Uterus (tissue), 3 donors: ENCODE measurements at regions not wholly inside any gene's neighbourhood (a gene's known extent, or its start where the extent isn't known, plus 50 kb on each side); places are given as distances from the start of the nearest gene placed in this dataset.

Experiments used
- DNase-seq, 2 donors: peaks; one replicate each; pipeline ENCODE4 v3.0.0-alpha.2; 2019 to 2020
- H3K27ac ChIP-seq, 2 donors: fragments of 200-600 bp; sonication (generic); 1 replicate in 1 of 2; 2 replicates in 1 of 2; pipeline ENCODE4 v1.5.1; 2016 to 2018
- H3K27me3 ChIP-seq, 2 donors: fragments of 200-600 bp; sonication (generic); one replicate each; pipeline ENCODE4 v1.5.1; 2018 to 2019; ENCODE audit warnings: control low read depth in 1 of 2
- H3K36me3 ChIP-seq, 2 donors: fragments of 200-600 bp; sonication (generic); one replicate each; pipeline ENCODE4 v1.5.1; 2019; ENCODE audit warnings: control low read depth in 1 of 2
- H3K4me1 ChIP-seq, 2 donors: fragments of 200-600 bp; sonication (generic); one replicate each; pipeline ENCODE4 v1.5.1; 2018 to 2019; ENCODE audit warnings: control low read depth in 1 of 2
- H3K4me3 ChIP-seq, 2 donors: fragments of 200-600 bp; sonication (generic); 1 replicate in 1 of 2; 2 replicates in 1 of 2; pipeline ENCODE4 v1.5.1; 2018 to 2019; ENCODE audit warnings: mild to moderate bottlenecking in 1 of 2
- H3K9me3 ChIP-seq, 2 donors: fragments of 200-600 bp; sonication (generic); one replicate each; pipeline ENCODE4 v1.5.1; 2019; ENCODE audit warnings: control low read depth in 1 of 2
- POLR2A ChIP-seq, 2 donors: fragments of 450-650 bp; IDR thresholded peaks; one replicate each; pipeline ENCODE4 v1.6.1; 2016; ENCODE audit warnings: antibody characterized with exemption in 2 of 2, mild to moderate bottlenecking in 1 of 2, moderate library complexity in 1 of 2
- intact Hi-C: fragments of 100-400 bp; cut with DNase I; formaldehyde crosslinking; loops from one replicate; pipeline ENCODE4 v1.15.1; 2023; ENCODE audit warnings: low total_unique reads
- TF ChIP-seq, protein P1 (sequence below), 4 experiments: fragments of 200-600 bp in 2 of 4; fragments of 450-650 bp in 2 of 4; sonication (generic) in 2 of 4; IDR thresholded peaks; one replicate each; pipeline ENCODE4 v1.5.1; 2016 to 2019; ENCODE audit warnings: antibody characterized with exemption in 4 of 4, mild to moderate bottlenecking in 2 of 4, moderate library complexity in 1 of 4
- donor health status: DM: yes; HTN: yes; CAD: no.

DNA sequence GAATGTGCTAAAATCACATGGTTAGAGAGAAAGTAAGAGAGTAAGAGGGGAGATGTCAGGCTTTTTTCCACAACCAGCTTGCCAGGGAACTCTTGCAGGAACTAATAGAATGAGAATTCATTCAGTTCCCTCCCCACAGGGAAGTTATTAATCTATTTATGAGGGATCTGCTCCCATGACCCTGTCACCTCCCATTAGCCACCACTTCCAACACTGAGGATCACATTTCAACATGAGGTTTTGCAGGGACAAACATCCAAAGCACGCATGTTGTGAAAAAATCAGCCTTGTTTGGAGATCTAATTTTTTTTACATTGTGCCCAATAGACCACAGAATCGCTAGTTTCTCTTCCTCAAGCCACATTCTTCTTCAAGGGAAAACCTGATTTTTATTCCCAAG, 904.0 kb downstream of the TBL1XR1 start:
- H3K4me1 ChIP-seq = no peaks in the 10 kb centered on the region

DNA sequence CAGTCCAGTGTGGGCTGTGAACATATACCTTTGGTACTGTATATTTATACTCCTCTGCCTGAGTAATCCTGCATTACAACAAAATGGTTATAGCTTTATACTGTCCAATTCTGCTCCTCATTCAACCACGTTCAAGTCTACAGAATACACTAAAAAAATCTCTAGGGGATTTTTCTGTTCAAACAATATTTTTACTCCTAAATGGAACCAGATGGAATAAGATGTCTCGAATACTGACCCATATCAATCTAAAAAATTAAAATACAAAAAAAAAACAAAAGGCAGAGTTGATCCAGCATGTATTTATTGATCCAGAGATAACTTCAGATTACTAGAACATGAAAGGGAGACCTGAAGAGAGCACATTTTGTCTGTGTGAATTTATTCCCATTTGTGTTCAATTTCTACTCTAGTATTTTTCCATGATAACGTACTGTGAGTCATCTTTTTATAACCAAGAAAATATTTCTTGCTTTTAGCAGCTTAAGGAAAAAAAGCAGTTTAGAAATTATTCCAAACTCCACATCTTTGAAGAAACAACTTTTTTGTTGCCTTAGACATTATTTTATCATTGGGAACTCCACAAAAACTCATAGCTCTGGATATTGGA, 910.7 kb downstream of the TBL1XR1 start:
- no peaks in the 10 kb centered on the region for H3K9me3 ChIP-seq
- no peak overlapping the region for H3K27ac ChIP-seq
- DNase-seq = no peak
- H3K27me3 ChIP-seq = no peaks in the 10 kb centered on the region
- TF ChIP-seq, protein P1, sequence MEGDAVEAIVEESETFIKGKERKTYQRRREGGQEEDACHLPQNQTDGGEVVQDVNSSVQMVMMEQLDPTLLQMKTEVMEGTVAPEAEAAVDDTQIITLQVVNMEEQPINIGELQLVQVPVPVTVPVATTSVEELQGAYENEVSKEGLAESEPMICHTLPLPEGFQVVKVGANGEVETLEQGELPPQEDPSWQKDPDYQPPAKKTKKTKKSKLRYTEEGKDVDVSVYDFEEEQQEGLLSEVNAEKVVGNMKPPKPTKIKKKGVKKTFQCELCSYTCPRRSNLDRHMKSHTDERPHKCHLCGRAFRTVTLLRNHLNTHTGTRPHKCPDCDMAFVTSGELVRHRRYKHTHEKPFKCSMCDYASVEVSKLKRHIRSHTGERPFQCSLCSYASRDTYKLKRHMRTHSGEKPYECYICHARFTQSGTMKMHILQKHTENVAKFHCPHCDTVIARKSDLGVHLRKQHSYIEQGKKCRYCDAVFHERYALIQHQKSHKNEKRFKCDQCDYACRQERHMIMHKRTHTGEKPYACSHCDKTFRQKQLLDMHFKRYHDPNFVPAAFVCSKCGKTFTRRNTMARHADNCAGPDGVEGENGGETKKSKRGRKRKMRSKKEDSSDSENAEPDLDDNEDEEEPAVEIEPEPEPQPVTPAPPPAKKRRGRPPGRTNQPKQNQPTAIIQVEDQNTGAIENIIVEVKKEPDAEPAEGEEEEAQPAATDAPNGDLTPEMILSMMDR (IDR thresholded peaks at IDR 0.05) = no peak
- no peak for TF ChIP-seq POLR2A (IDR thresholded peaks at IDR 0.05)
- no peaks in the 10 kb centered on the region for H3K36me3 ChIP-seq
- intact Hi-C loops = no loop called here
- no peak overlapping the region for H3K4me3 ChIP-seq
- peaks cover 0 to 5% of the 10 kb centered on the region in 2 donors for H3K4me1 ChIP-seq

More for the DNA sequence above, 904.0 kb downstream of the TBL1XR1 start:
- Histone ChIP-seq H3K27me3 (no peaks in the 10 kb centered on the region), H3K27ac (no peak overlapping the region), H3K36me3 (no peaks in the 10 kb centered on the region), H3K9me3 (no peaks in the 10 kb centered on the region), H3K4me3 (no peak overlapping the region)
- intact Hi-C loops = no loop called here
- DNase-seq = no peak
- TF ChIP-seq POLR2A (IDR thresholded peaks at IDR 0.05) = no peak
- TF ChIP-seq, protein P1 (IDR thresholded peaks at IDR 0.05) = no peak

DNA sequence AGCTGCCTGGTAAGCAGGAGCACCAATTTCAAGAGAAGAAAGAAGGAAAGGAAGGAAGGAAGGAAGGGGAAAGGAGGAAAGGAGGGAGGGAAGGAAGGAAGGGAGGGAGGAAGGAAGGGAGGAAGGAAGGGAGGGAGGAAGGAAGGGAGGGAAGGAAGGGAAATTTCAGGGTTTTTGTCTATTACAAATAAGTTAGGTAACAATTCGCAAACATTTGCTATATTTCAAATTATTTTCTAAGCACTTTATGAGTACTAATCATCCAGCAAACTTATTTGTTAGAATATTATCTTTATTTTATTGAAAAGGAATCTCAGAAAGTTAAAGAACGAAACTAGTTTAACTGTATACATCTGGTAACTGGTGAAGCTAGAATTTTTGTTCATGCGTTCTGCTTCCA, 921.7 kb downstream of the TBL1XR1 start:
- Histone ChIP-seq H3K4me3 (no peak overlapping the region), H3K27me3 (no peaks in the 10 kb centered on the region), H3K4me1 (no peaks in the 10 kb centered on the region), H3K9me3 (no peaks in the 10 kb centered on the region), H3K36me3 (no peaks in the 10 kb centered on the region), H3K27ac (no peak overlapping the region)
- DNase-seq = no peak
- no peak for TF ChIP-seq POLR2A (IDR thresholded peaks at IDR 0.05)
- TF ChIP-seq, protein P1 (IDR thresholded peaks at IDR 0.05) = no peak
- intact Hi-C loops = no loop called here

DNA sequence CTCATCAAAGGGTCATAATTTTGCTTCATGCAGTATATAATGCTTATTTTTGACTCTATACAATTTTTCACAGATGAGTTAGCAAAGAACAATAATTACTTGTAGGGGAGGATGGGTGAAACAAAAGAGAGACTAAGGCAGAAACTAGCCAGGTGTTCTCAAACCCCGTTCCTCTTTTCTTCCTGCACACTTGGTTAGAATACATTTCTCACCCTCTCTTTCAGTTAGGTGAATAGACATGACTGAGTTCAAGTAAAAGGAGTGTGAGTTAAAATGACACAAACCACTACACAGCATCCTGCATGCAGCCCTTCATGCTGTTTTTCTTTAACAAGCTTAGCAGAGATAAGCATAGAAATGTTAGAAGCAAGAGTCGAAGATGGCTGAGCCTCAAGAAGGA, 922.2 kb downstream of the TBL1XR1 start:
- no peak for TF ChIP-seq POLR2A (IDR thresholded peaks at IDR 0.05)
- TF ChIP-seq, protein P1 (IDR thresholded peaks at IDR 0.05) = no peak
- no peaks in the 10 kb centered on the region for H3K27me3 ChIP-seq
- no peak overlapping the region for H3K4me3 ChIP-seq
- DNase-seq = no peak
- H3K36me3 ChIP-seq = no peaks in the 10 kb centered on the region
- no peak overlapping the region for H3K27ac ChIP-seq
- H3K9me3 ChIP-seq = no peaks in the 10 kb centered on the region
- intact Hi-C loops = no loop called here
- no peaks in the 10 kb centered on the region for H3K4me1 ChIP-seq

DNA sequence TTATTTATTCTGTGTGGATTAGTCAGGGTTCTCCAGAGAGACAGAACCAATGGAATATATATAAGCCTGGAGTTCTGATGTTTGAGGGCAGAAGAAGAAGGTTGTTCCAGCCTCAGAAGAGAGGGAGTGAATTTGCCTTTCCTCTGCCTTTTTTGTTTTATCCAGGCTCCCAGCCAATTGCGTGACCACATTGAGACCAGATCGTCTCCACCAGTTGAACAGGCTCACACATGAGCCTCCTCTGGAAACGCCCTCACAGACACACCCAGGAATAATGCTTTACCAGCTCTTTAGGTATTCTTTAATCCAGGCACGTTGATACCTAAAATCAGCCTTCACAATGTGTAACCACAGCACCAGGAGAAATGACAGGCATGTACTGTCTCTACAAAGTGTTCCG, 923.1 kb downstream of the TBL1XR1 start:
- DNase-seq = no peak
- H3K4me3 ChIP-seq = no peak overlapping the region
- no peak for TF ChIP-seq POLR2A (IDR thresholded peaks at IDR 0.05)
- TF ChIP-seq, protein P1 (IDR thresholded peaks at IDR 0.05) = no peak
- no peaks in the 10 kb centered on the region for H3K9me3 ChIP-seq
- no peaks in the 10 kb centered on the region for H3K27me3 ChIP-seq
- no peaks in the 10 kb centered on the region for H3K4me1 ChIP-seq
- intact Hi-C loops = no loop called here
- H3K27ac ChIP-seq = no peak overlapping the region
- no peaks in the 10 kb centered on the region for H3K36me3 ChIP-seq
